Fibroblast of lung (primary cell): ENCODE measurements at regions not wholly inside any gene's neighbourhood (a gene's known extent, or its start where the extent isn't known, plus 50 kb on each side); places are given as distances from the start of the nearest gene placed in this dataset.

Experiments used
- DNase-seq, 2 donors: peaks; one replicate each; pipeline versions ENCODE4 v3.0.0 to v3.0.0-alpha.2; 2010; ENCODE audit warnings: low read depth in 2 of 2
- H2AFZ ChIP-seq: 2 replicates; pipeline ENCODE4 v1.5.1; 2012; ENCODE audit warnings: low read length, control low read depth, inconsistent platforms
- H3K27ac ChIP-seq: 2 replicates; pipeline ENCODE4 v1.5.1; 2011; ENCODE audit warnings: low read length, control low read depth; ENCODE audit not compliant: insufficient read depth
- H3K27me3 ChIP-seq: 2 replicates; pipeline ENCODE4 v1.5.1; 2011; ENCODE audit warnings: mild to moderate bottlenecking, low read length; ENCODE audit not compliant: control insufficient read depth, insufficient read depth
- H3K36me3 ChIP-seq: 2 replicates; pipeline ENCODE4 v1.5.1; 2011; ENCODE audit warnings: low read length; ENCODE audit not compliant: control insufficient read depth, insufficient read depth
- H3K4me1 ChIP-seq: 2 replicates; pipeline ENCODE4 v1.5.1; 2011; ENCODE audit warnings: low read length; ENCODE audit not compliant: control insufficient read depth, insufficient read depth; ENCODE audit errors: extremely low read depth
- H3K4me2 ChIP-seq: 2 replicates; pipeline ENCODE4 v1.5.1; 2011; ENCODE audit warnings: low read length, control low read depth; ENCODE audit not compliant: insufficient read depth; ENCODE audit errors: extremely low read depth
- H3K4me3 ChIP-seq, 4 experiments: fragments of 200-600 bp in 1 of 4; sonication (generic) in 1 of 4; replicated peaks in 1 of 4; 2 replicates each; pipeline ENCODE4 v1.5.1; 2011 to 2016; ENCODE audit warnings: low read length in 4 of 4, low read depth in 3 of 4, mild to moderate bottlenecking in 3 of 4, control low read depth in 2 of 4, inconsistent platforms in 1 of 4, mixed read lengths in 1 of 4; ENCODE audit not compliant: insufficient read depth in 1 of 4; ENCODE audit errors: control extremely low read depth in 1 of 4
- H3K79me2 ChIP-seq: 2 replicates; pipeline ENCODE4 v1.5.1; 2012; ENCODE audit warnings: mild to moderate bottlenecking, low read length, inconsistent platforms; ENCODE audit not compliant: control insufficient read depth, insufficient read depth
- H3K9ac ChIP-seq: 2 replicates; pipeline ENCODE4 v1.5.1; 2011; ENCODE audit warnings: mild to moderate bottlenecking, low read length, control low read depth; ENCODE audit not compliant: insufficient read depth
- H3K9me3 ChIP-seq: 2 replicates; pipeline ENCODE4 v1.5.1; 2012; ENCODE audit warnings: low read depth, low read length; ENCODE audit not compliant: control insufficient read depth, insufficient read depth
- H4K20me1 ChIP-seq: 2 replicates; pipeline ENCODE4 v1.5.1; 2011; ENCODE audit warnings: low read length; ENCODE audit not compliant: control insufficient read depth, insufficient read depth; ENCODE audit errors: extremely low read depth
- CTCF ChIP-seq, 2 donors: IDR thresholded peaks in 1 of 2; conservative IDR thresholded peaks in 1 of 2; 1 replicate in 1 of 2; 2 replicates in 1 of 2; pipeline ENCODE4 v1.5.1; 2011 to 2012; ENCODE audit warnings: low read length in 2 of 2, control low read depth in 1 of 2, inconsistent platforms in 1 of 2, low read depth in 1 of 2, mild to moderate bottlenecking in 1 of 2
- EZH2 ChIP-seq: IDR thresholded peaks from 2 replicates; pipeline ENCODE4 v1.5.1; 2012; ENCODE audit warnings: low read length, control low read depth, mild to moderate bottlenecking; ENCODE audit errors: missing control alignments

GRCh38 chr12:126064028-126064427, 998.8 kb downstream of the AACS start:
- no peaks in the 10 kb centered on the region for H3K9me3 ChIP-seq
- H3K4me3 ChIP-seq, result no peak overlapping the region
- H3K9ac ChIP-seq, result no peak overlapping the region
- no peak overlapping the region for H3K27ac ChIP-seq
- no peak for TF ChIP-seq CTCF (conservative IDR thresholded peaks at IDR 0.05 in 1 of 2, IDR thresholded peaks at IDR 0.05 in 1 of 2; ENCODE audit: low read depth in 1 of 2, low read length in 2 of 2)
- TF ChIP-seq EZH2, result no peak
- no peaks in the 10 kb centered on the region for H3K79me2 ChIP-seq
- H3K4me1 ChIP-seq, result no peaks in the 10 kb centered on the region
- no peaks in the 10 kb centered on the region for H3K36me3 ChIP-seq
- no peak for DNase-seq
- H4K20me1 ChIP-seq, result no peaks in the 10 kb centered on the region
- H2AFZ ChIP-seq, result no peak overlapping the region
- H3K27me3 ChIP-seq, result no peaks in the 10 kb centered on the region
- no peak overlapping the region for H3K4me2 ChIP-seq

- no peaks in the 10 kb centered on the region for H3K79me2 ChIP-seq
- no peaks in the 10 kb centered on the region for H3K4me1 ChIP-seq
- H3K4me2 ChIP-seq, result no peak overlapping the region
- no peaks in the 10 kb centered on the region for H3K9me3 ChIP-seq
- no peak overlapping the region for H3K27ac ChIP-seq
- H3K36me3 ChIP-seq, result no peaks in the 10 kb centered on the region
- H3K27me3 ChIP-seq, result no peaks in the 10 kb centered on the region
- no peak overlapping the region for H3K9ac ChIP-seq
- DNase-seq, result no peak
- TF ChIP-seq CTCF (conservative IDR thresholded peaks at IDR 0.05 in 1 of 2, IDR thresholded peaks at IDR 0.05 in 1 of 2; ENCODE audit: low read depth in 1 of 2, low read length in 2 of 2), result no peak
- TF ChIP-seq EZH2, result no peak
- H4K20me1 ChIP-seq, result no peaks in the 10 kb centered on the region
- H2AFZ ChIP-seq, result no peak overlapping the region
- H3K4me3 ChIP-seq, result no peak overlapping the region
These were observed 1002.5 kb downstream of the AACS start for GRCh38 chr12:126067626-126068329.

GRCh38 chr12:126069549-126070165, 1004.4 kb downstream of the AACS start:
- no peak overlapping the region for H3K9ac ChIP-seq
- no peaks in the 10 kb centered on the region for H3K27me3 ChIP-seq
- H3K79me2 ChIP-seq, result no peaks in the 10 kb centered on the region
- no peak overlapping the region for H3K4me3 ChIP-seq
- H3K27ac ChIP-seq, result no peak overlapping the region
- no peaks in the 10 kb centered on the region for H4K20me1 ChIP-seq
- no peaks in the 10 kb centered on the region for H3K9me3 ChIP-seq
- no peaks in the 10 kb centered on the region for H3K36me3 ChIP-seq
- no peaks in the 10 kb centered on the region for H3K4me1 ChIP-seq
- DNase-seq, result peak; percentile 40 to 50
- H3K4me2 ChIP-seq, result no peak overlapping the region
- H2AFZ ChIP-seq, result no peak overlapping the region
- TF ChIP-seq EZH2 (no peak), CTCF (conservative IDR thresholded peaks at IDR 0.05 in 1 of 2, IDR thresholded peaks at IDR 0.05 in 1 of 2; ENCODE audit: low read depth in 1 of 2, low read length in 2 of 2) (peak; percentile 42 to 44)
